Activated CD4-positive, alpha-beta T cell treated with anti-CD3 and anti-CD28 coated beads, Interleukin-2, amount 50 U/mL, for 48 hours (primary cell): ENCODE measurements at regions not wholly inside any gene's neighbourhood (a gene's known extent, or its start where the extent isn't known, plus 50 kb on each side); places are given as distances from the start of the nearest gene placed in this dataset.

Experiments used
- DNase-seq, 2 experiments: peaks; one replicate each; pipeline ENCODE4 v3.0.0-alpha.2; 2020

DNA sequence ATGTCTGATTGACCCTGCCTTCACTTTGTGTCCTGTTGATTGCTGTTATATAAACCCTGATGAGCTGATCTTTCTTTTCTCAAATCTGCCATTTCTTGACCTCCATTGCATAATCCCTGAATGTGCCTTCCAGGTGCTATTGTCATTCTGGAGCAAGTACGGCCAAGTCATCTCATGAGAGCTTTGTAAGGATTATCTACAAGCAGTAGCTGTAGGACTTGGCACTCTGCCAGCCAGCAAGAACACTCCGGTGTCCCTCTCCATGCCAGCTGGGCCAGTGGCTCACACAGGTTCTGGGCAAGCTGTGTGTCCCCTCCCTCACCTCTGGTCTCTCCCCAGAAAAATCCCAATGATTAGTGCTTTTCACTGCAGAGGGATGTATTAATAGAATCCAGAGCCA is 348.1 kb downstream of the FOXO1 start:
- DNase-seq: no peak

DNA sequence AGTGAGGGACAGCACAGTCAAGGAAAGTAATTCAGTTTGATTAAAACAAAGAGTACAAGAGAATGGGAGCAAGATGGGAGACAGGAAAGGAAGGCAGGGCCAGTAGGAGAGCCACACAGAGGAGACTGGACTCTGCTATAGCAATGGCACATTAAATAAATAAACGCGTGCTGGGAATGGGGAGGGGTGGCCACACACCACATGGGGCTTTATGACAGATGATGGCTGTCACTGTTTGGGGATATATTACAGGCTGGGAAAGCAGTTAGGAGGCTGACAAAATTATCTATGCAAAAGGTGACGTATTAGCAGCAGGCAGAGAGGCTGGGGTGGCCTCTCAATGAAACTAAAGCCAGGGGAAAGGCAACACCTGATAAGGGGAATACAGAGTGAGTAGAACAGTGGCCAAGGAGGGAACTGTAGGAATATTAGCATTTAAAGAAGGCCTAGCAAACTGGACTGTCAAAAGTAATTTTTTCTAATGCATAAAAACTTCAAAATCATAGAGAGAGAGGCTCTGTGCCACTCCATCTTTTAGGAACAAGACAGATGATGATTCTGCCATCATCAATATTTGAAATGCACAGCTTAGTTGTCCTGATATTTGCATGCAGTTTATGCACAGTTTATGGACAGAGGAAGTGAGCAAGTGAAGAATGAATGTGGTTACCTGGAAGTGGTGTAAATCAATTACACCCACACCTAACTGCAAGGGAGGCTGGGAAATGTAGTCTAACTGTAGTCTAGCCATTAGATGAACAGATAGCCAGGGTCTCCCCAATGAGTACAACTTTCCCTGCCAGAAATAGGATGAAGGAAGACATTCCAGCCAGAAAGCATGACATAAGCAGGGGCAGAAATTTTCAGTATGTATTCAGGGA is 346.5 kb downstream of the FOXO1 start:
- DNase-seq: no peak

DNA sequence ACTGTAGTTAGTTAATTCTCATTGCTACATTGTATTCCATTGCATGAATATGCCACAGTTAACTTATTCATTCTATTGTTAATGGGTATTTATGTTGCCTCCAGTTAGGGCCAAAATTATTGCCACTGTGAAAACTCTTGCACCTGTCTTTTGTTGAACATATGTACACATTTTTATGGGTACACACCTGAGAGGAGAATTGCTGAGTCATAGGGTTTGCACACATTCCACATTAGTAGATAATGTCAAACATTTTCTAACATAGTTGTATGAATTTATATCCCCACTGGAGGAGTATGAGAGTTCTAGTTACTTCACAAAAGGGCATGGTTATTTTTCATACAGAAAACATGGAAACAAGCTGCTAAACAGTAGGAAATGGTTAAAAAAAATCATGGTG is 338.4 kb downstream of the FOXO1 start:
- DNase-seq: no peak

DNA sequence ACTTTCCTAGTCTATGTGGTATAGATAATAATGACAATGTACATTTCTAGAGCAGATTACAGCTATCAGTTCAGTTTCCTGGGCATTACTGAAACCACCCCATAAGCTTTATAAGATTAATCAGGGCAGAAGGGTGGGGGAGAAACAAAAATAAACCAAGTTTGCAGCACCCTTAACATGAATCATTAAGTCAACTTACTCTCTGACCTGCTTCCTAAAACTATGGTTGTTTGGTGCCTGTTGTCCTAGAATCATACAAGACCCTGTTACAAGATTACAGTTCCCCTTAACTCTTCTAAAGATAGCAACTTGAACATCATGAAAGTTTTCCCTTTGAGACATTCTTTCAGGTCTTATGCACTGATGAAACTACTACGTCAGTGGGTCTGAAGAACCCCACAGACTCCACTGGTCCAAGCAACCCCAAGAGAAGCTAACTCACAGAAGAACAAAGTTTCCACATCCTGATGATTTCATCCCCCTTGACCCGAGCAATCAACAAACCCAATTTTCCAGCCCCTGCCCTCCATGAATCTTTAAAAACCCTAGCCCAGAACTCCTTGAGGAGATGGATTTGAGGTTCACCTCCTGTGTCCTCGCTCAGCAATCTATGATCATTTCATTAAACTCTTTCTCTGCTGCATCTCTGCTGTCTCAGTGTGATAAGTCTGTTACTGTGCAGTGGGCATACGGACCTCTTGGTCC is 336.5 kb downstream of the FOXO1 start:
- DNase-seq: no peak

DNA sequence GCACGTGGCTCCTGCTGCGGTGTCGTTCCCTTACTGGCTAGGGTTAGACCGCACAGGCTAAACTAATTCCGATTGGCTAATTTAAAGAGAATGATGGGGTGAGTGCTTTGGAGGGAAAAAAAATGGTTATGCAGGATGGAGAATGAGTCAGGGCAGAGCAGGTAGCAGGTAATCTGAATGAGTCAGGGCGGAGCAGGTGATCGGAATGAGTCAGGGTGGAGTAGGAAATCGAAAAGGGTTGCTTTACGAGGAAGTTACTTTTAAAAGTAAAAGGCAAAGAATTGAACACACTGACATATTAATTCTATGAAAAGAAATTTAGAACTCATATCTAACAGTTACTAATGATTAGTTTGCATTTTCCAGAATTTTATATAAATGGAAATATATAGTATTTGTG is 335.5 kb downstream of the FOXO1 start:
- no peak for DNase-seq

DNA sequence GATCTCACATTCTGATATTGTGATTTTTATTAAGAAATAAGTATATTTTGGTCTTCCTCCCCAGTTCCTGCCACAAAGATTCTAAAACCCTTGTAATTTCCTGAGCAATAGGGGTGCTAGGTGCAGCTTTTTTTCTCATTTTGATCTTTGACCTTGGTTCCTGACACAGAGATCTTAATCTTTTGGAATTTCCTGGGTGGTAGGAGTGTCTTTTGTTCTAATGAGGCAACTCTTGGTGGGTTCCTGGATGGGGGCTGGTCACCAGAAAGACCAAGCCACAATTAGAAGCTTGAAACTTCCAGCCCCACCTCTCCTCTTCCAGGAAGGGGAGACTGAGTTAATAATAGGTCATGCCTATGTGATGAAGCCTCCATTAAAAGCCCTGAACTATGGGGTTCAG is 334.6 kb downstream of the FOXO1 start:
- no peak for DNase-seq

DNA sequence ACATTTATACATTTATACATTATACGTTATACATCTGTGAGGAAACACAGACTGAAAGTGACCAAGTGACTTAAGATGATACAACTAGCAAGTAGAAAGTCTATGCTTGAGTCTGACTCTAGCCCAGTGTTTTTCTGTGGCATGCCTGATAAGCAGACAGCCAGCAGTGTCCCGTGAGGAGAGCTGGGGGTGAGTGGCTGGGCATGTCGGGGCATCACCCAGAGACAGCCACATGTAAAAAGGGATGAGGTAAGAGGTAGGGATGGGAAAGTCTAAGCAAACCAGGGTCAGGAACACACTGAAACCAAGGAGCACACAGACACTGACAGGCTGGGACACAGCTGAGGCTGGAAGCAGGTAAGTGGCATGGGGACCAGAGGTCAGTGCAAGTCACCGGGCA is 333.2 kb downstream of the FOXO1 start:
- no peak for DNase-seq

DNA sequence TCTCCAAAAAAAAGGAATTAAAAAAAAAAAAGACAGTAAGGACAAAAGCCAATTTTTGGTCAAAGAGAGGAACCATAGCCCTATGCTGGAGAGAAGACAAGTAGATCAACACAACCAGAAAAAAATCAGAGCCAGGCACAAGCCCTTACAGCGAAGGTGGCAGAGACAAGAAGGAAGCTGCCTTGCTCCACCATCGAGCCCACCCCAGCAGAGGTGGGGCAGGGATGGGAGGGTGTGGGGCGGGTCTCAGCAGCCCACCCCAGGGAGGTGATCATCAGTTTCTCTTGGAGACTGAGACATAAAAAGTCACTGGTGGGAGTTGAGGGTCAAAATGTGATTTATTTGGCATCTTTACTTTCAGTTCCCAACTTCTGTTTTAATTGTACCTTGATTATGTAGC is 332.4 kb downstream of the FOXO1 start:
- no peak for DNase-seq

DNA sequence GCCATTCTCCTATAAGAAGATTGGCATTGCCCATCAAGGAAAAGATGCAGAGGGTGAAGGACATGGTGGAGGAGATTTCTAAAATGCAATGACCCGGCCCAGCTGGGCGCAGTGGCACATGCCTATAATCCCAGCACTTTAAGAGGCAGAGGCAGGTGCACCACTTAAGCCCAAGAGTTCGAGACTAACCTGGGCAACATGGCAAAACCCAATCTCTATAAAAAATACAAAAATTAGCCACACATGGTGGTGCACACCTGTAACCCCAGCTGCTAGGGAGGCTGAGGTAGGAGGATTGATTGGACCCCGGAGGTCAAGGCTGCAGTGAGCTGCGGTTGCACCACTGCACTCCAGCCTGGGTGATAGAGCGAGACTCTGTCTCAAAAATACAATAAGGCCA is 331.8 kb downstream of the FOXO1 start:
- DNase-seq: no peak

DNA sequence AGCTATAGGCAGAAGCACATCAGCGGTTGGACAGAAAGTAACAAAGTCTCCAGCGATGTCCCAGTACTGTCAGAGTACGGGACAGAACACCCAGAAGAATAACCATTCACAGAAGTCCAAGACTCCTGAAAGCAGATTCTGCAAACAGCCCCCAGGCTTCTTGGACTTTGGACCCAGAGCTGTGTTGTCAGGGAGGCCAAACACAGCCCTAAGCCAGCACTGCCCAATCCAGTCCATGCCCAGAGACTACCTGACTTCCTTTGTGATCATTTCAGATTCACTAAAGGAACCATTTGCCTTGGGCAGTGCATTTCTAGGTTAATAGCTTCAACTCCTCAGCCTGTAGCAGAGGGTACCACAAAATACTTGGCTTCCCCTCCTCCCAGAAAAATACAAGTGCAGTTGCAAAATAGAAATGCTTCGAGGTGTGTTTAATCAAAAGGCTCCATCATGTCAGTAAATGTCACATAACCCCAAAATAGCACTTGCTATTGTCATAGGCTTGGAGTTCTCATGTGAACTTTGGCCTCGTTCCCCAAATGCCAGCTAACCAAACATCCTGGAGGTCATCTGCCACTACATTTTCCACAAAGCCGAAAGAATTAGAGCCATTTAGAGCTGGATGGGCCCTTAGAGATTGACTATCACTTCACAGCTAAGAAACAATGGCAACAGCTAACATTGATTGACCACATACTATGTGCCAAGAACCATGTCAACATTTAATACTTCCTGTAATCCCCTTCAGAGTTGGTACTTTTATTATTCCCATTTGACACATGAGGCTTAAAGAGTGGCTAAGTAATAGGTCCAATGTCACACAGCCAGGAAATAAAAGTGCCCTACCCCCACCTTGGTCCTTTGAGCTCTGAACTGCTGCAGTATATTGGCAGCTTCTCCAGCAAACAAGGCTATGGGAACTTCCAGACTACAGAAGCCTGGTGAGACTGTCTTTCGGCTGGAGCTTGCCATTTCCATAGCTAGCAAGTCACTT is 329.9 kb downstream of the FOXO1 start:
- no peak for DNase-seq

DNA sequence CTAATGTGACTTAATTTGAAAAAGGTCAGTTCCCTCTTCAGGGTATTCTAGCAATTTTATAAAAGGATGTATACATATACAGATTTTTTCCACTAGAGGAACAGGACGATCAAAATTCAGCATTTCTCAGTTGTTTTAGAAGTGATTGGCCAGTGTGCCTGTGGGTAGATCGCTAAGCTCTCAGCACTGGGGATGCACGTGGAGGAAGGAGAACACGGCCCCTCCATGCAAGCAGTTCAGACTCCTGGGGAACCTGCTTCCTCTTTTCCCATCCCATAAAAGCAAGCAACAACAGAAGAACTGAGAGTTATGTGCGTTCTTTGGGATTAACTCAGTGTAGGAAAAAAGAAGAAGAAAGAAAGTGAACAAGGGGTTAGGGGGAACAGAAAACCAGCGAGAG is 328.8 kb downstream of the FOXO1 start:
- DNase-seq: no peak

DNA sequence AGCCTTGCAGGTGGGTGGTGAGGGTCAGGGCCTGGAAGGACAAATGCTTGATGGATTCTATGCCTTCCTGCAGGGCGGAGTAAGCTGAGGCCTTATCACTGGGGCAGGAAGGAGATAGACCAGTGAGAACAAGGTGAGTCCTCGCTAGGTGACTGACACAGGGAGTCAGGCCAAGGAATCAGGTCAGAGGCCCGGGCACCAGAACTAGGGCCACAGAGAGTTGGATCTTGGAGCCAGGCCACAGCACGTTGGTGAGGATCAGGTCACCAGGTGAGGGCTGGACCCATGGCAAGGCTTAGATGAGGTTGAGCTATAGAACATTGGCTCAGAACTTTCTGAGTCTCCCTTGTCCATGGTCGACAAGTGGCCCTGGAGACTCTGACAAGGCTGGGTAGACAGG is 328.2 kb downstream of the FOXO1 start:
- no peak for DNase-seq

DNA sequence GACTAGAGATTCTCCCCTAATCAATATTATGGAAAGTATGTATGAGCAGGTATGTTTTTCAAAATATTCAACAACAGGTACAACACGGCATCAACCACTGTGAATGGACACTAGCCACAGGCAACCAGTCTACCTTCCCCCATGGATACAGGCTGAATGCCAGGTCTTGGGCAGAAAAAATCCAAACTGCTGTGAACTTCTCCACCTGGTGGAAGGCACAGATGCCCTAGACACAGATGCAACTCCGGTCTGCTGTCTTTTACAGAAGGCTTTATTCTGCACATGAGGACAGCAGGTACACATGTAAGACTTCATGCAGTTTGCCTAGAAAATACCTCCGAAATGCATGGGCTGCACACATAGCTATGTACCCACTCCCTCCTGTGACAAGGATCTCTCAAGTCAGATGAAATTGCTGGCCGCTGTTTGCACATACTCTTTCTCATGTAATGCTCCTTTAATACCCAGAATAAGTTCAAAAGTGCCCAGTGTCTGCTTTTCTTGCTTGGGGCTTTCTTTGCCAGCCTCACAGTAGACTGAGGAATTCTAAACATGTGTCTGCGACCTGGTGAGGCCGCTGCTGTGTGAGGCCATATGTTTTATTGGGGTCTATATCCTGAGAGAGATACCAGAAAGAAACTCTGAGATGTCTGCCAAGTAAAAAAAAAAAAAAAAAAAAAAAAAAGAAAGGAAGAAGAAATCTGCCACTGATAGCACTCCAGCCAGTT is 325.9 kb downstream of the FOXO1 start:
- no peak for DNase-seq

DNA sequence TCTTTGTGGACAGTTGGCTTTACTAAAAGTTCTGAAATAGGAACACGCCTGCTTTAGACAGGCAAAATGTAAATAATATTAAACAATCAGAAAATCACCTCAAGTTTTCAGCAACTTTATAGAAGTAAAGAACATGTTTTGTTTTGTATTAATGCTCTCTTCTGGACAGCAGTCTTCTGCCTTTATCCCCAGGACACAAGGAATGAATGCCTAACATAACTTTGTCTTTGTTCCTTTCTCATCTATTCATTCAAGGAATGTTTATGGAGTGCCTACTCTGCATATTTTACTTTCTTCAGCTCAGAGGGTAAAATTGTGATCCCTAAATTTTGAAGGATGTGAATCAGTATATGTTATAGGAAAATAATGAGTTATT is 325.4 kb downstream of the FOXO1 start:
- DNase-seq: no peak

DNA sequence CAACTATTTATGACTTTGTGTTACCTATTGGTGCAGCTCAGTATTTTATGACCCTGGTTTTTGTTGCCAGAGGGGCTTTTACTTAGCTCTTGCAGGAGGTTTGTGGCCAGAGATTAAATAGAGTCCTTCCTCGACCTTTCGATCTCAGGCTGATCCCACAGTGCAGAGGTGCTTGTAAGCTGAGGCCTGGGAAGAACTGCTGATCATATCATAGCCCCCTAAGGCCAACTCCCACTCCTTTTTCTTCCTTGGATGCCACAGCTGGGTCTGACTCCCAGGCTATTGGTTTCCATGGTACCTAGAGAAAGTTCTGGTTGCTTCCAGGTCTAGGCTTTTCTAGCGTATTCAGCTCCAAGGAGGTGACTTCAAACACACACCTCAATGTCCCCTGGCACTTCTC is 324.9 kb downstream of the FOXO1 start:
- no peak for DNase-seq

DNA sequence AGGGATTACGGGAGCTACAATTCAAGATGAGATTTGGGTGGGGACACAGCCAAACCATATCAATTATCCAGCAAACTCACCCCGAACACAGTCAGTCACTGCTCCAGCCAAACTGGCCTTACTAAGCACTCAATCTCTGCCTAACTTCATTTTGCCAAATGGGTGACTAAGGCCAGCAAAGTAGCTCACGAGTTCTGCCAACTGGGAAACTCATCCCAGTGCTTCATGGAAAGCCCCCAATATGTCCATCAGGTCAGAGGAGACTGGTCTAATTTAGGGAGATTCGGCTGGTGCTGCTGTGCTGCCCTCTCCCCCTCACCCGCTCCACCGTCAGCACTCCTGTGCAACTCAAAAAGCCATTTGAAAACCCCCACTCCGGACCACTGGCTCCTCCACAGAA is 324.0 kb downstream of the FOXO1 start:
- DNase-seq: no peak

DNA sequence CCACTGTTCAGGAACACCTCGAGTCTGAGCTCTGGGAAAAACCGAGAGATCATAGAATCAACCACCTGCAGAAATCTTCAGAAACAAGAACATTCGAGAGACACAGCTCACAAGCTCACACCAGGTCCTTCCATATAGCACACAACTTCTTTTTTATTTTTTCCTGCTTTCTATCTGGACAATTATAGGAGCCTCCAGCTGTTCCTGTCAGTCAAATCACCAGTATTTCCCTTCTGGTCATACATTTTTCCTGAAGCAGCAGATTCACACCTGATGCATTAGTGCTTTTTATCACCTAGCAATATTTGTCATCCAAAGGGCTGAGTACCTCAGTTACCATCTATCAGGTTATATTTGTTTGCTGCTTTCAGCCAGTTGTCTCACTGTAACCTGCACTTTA is 323.5 kb downstream of the FOXO1 start:
- no peak for DNase-seq

DNA sequence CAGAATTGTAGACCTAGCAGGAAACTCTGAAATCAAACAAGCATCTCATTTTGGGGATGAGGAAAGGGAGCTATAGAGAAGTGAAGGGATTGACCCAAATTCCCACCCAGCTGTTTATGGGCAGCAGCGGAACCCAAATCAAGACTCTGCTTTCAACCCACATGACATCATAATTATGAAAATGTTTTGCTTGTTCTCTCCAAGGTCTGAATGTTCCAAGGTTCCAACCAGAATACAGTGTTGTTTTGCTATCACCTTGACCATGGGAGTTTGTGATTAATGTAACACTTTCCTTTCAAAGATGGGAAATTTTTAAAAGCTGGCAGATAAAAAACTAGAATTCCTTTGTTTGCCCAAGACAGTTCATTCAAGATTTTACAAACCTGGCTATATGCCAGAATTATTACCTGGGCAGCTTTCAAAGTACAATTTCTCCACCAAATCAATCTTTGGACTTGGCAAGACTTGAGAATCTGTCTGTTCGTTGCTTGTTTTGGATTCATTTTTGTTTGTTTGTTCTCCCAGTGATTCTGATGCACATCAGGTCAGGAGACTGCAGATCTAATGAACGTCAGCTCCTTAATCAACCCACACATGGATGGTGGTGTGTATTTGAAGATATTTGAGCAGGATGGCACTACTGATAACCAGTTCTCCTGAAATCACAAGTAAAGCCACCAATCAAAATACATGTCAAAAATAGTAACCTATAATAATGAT is 322.7 kb downstream of the FOXO1 start:
- DNase-seq: no peak

DNA sequence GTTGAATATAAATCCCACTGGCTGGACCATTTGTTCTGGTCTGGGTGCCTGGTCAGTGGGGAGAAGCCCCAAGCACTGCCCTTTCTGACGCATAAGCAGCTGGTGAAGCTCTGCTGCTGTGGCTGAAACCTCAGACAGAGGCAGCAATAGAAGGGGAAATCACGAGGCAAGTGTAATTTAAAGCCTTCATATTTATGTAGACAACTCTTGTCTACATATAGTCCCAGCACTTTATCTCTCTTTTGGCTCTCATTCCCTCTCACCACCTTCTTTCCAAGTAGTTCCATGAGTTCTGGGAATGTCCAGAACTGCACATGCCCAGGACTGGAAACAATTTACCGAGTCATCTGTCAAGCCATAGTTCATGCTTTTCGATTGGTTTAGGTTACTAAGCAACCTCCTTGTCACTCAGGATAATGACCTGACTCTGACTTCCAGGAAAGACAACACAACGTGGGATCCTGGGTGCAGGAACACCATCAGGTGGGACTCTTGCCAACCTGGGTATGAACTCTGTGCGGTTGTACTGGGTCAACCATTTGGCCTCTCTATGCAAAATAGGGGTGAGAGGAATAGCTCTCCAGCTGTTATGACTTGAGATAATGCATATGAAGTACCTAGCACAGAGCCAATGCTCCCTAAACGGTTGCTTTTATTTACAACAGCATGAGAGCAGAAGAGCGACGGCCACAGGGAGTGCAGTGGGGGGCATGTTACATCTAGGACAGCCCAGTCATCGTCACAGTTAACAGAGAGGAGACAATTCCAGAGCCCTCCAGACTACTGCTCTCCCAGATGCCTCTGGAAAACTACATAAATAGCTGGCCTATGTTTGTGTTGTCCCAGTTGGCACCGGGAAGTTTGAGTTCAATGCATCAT is 321.9 kb downstream of the FOXO1 start:
- no peak for DNase-seq

DNA sequence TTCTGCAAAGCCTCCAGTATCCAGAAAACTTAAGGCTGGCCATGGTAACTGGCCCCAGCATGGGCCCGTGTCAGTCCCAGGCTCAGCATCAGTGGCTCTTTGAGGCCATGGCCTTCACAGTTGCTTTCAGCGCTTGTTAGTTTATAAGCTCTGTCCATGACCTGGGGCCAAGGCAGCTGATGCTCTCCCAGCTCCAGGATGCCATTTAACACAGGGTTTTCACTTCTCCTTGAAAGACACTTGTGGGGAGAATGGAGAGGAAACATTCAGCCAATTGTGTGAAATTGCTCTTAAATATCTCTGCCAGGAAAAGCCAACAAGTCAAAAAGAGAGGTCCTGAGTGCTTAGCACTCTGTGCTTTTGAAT is 321.3 kb downstream of the FOXO1 start:
- no peak for DNase-seq
